BJ (cell line): ENCODE measurements at regions not wholly inside any gene's neighbourhood (a gene's known extent, or its start where the extent isn't known, plus 50 kb on each side); places are given as distances from the start of the nearest gene placed in this dataset.

ENCODE experiments used
- CTCF ChIA-PET: fragments of 350-600 bp; formaldehyde crosslinking; extraction: SDS; loops from one replicate; lab custom pipeline; 2021; ENCODE audit warnings: antibody characterized with exemption, inconsistent platforms; lab: Yijun Ruan, JAX
- POLR2A ChIA-PET: fragments of 300-600 bp; sonication (Branson Sonifier 250); formaldehyde crosslinking; extraction: SDS; loops from one replicate; lab custom pipeline; 2021; ENCODE audit warnings: antibody characterized with exemption; lab: Charles Lee
- DNase-seq: peaks from one replicate; pipeline ENCODE4 v3.0.0-alpha.2; 2011; ENCODE audit warnings: low read depth
- H3K27me3 ChIP-seq: 2 replicates; pipeline ENCODE4 v1.6.0; 2011; ENCODE audit warnings: low read length; ENCODE audit not compliant: control insufficient read depth, insufficient read depth
- H3K36me3 ChIP-seq: 2 replicates; pipeline ENCODE4 v1.5.1; 2011; ENCODE audit warnings: low read length; ENCODE audit not compliant: control insufficient read depth, insufficient read depth
- H3K4me3 ChIP-seq: 2 replicates; pipeline ENCODE4 v1.5.1; 2011; ENCODE audit warnings: low read depth, mild to moderate bottlenecking, control low read depth, low read length
- CTCF ChIP-seq: IDR thresholded peaks from 2 replicates; pipeline ENCODE4 v1.5.1; 2011; ENCODE audit warnings: low read depth, mild to moderate bottlenecking, control low read depth, inconsistent platforms, low read length, moderate library complexity; ENCODE audit not compliant: insufficient read depth

- no peak for DNase-seq
- H3K27me3 ChIP-seq, result no peaks in the 10 kb centered on the region
- ChIA-PET POLR2A (no interaction called here), CTCF (no interaction called here)
- no peaks in the 10 kb centered on the region for H3K36me3 ChIP-seq
- H3K4me3 ChIP-seq, result no peak overlapping the region
- TF ChIP-seq CTCF, result no peak
Measured at GRCh38 chr13:54445865-54446264, 1417.3 kb downstream of the OLFM4 start.

- H3K4me3 ChIP-seq, result no peak overlapping the region
- H3K27me3 ChIP-seq, result no peaks in the 10 kb centered on the region
- ChIA-PET POLR2A (no interaction called here), CTCF (no interaction called here)
- no peak for TF ChIP-seq CTCF
- DNase-seq, result no peak
- no peaks in the 10 kb centered on the region for H3K36me3 ChIP-seq
Measured at GRCh38 chr13:54449922-54450321, 1421.3 kb downstream of the OLFM4 start.

- no peak for DNase-seq
- CTCF ChIA-PET, result no interaction called here
- no peaks in the 10 kb centered on the region for H3K27me3 ChIP-seq
- no peak for TF ChIP-seq CTCF
- POLR2A ChIA-PET, result no interaction called here
- no peaks in the 10 kb centered on the region for H3K36me3 ChIP-seq
- H3K4me3 ChIP-seq, result no peak overlapping the region
Measured at GRCh38 chr13:54484166-54484565, 1455.6 kb downstream of the OLFM4 start.

GRCh38 chr13:54486421-54487166, 1458.0 kb downstream of the OLFM4 start:
- ChIA-PET POLR2A (no interaction called here), CTCF (no interaction called here)
- no peak for DNase-seq
- TF ChIP-seq CTCF, result no peak
- Histone ChIP-seq H3K36me3 (no peaks in the 10 kb centered on the region), H3K4me3 (no peak overlapping the region), H3K27me3 (no peaks in the 10 kb centered on the region)

GRCh38 chr13:54489359-54489758, 1460.7 kb downstream of the OLFM4 start:
- Histone ChIP-seq H3K36me3 (no peaks in the 10 kb centered on the region), H3K27me3 (no peaks in the 10 kb centered on the region), H3K4me3 (no peak overlapping the region)
- ChIA-PET CTCF (no interaction called here), POLR2A (no interaction called here)
- no peak for TF ChIP-seq CTCF
- DNase-seq, result no peak
